AG08396 (cell line): ENCODE measurements at regions not wholly inside any gene's neighbourhood (a gene's known extent, or its start where the extent isn't known, plus 50 kb on each side); places are given as distances from the start of the nearest gene placed in this dataset.
"Not testable (repeated sequence)": the region's sequence is repeated elsewhere in the genome, so short reads cannot be mapped to it uniquely, and the experiment has no call there.

Experiments
- DNase-seq: peaks from one replicate; pipeline ENCODE4 v3.0.0; 2012; ENCODE audit warnings: low spot score, mixed read lengths

GRCh38 chr11:37907436-37908218, 1309.6 kb upstream of the RAG2 start:
- no peak for DNase-seq

GRCh38 chr11:37905707-37906417, 1307.8 kb upstream of the RAG2 start:
- DNase-seq = no peak

- no peak for DNase-seq
Observed at GRCh38 chr11:37896016-37896415, 1298.0 kb upstream of the RAG2 start.

- no peak for DNase-seq
Observed at GRCh38 chr11:37881741-37882140, 1283.7 kb upstream of the RAG2 start.

GRCh38 chr11:37861671-37862070, 1263.6 kb upstream of the RAG2 start:
- no peak for DNase-seq

- DNase-seq = not testable (repeated sequence)
Observed at GRCh38 chr11:37858806-37859537, 1260.9 kb upstream of the RAG2 start.

GRCh38 chr11:37858398-37858797, 1260.4 kb upstream of the RAG2 start:
- DNase-seq = no peak

GRCh38 chr11:37857726-37858125, 1259.7 kb upstream of the RAG2 start:
- DNase-seq = no peak

GRCh38 chr11:37849706-37850105, 1251.7 kb upstream of the RAG2 start:
- DNase-seq = peak; percentile 1

- DNase-seq = no peak
Observed at GRCh38 chr11:37843603-37844002, 1245.6 kb upstream of the RAG2 start.

- DNase-seq = no peak
Observed at GRCh38 chr11:37841016-37841415, 1243.0 kb upstream of the RAG2 start.

GRCh38 chr11:37840345-37840744, 1242.3 kb upstream of the RAG2 start:
- DNase-seq = not testable (repeated sequence)

- DNase-seq = no peak
Observed at GRCh38 chr11:37830529-37830928, 1232.5 kb upstream of the RAG2 start.

- no peak for DNase-seq
Observed at GRCh38 chr11:37817727-37818270, 1219.8 kb upstream of the RAG2 start.

GRCh38 chr11:37812281-37812880, 1214.3 kb upstream of the RAG2 start:
- DNase-seq = no peak

- no peak for DNase-seq
Observed at GRCh38 chr11:37811349-37811748, 1213.3 kb upstream of the RAG2 start.

- DNase-seq = no peak
Observed at GRCh38 chr11:37804666-37805065, 1206.6 kb upstream of the RAG2 start.

GRCh38 chr11:37788141-37788877, 1190.3 kb upstream of the RAG2 start:
- no peak for DNase-seq

- no peak for DNase-seq
Observed at GRCh38 chr11:37786214-37786755, 1188.2 kb upstream of the RAG2 start.

GRCh38 chr11:37774441-37774840, 1176.4 kb upstream of the RAG2 start:
- DNase-seq = no peak

- no peak for DNase-seq
Observed at GRCh38 chr11:37770145-37770544, 1172.1 kb upstream of the RAG2 start.
